ENCODE measurements at regions not wholly inside any gene's neighbourhood (a gene's known extent, or its start where the extent isn't known, plus 50 kb on each side); places are given as distances from the start of the nearest gene placed in this dataset.
"Not testable (repeated sequence)": the region's sequence is repeated elsewhere in the genome, so short reads cannot be mapped to it uniquely, and the experiment has no call there.

DNA sequence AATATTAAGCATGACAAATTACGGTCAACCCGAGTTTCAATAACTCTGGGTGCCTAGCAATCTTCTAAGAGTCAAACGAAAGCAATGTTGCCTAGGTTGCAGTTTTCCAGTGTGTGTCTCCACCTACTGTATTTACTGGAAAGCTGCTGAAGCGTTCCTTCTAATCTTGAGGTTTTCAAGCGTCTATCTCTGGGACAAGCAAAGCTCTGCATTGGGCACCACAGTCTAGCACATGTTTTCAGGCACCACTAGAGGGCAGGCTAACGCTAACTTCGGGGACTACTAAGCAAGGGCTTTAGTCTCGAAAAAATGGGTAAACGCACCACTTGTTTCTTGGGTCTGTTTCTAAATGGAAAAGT is 82.7 kb upstream of the KIF2A start:
- H3K27ac Mint-ChIP-seq = peak overlapping the region in 6 of 8 donors; percentile 33 to 90 (median 74)
- peak; percentile 53 to 87 (median 72) for DNase-seq
- H3K27ac ChIP-seq (ENCODE audit: low read depth, low read length); POLR2A ChIA-PET; H3K9me3 Mint-ChIP-seq; H3K4me3 ChIP-seq (ENCODE audit: low read length); H3K9me3 ChIP-seq (ENCODE audit: low read length); H3K4me1 ChIP-seq (ENCODE audit: insufficient read depth, low read length); H3K36me3 Mint-ChIP-seq; H3K27me3 ChIP-seq (ENCODE audit: insufficient read depth, low read length, poor library complexity, severe bottlenecking); H3K36me3 ChIP-seq (ENCODE audit: insufficient read depth, low read length): not testable (repeated sequence)
- H3K27me3 Mint-ChIP-seq = peaks cover 11 to 17% of the 10 kb centered on the region in 2 donors
- H3K4me1 Mint-ChIP-seq = peaks cover 14 to 17% (median 15%) of the 10 kb centered on the region in 3 donors
- CTCF ChIA-PET = interaction anchor here (0.7 to 2.2 kb wide), 10 partner anchors 32 to 181 kb away, joined by 3 to 21 read pairs (median 8); partner anchors contain the start of genes DIMT1 and KIF2A
- peak overlapping the region; percentile 78 to 94 (median 85) for H3K4me3 Mint-ChIP-seq

- not testable (repeated sequence) for H3K4me3 ChIP-seq (ENCODE audit: low read length)
- POLR2A ChIA-PET = interaction anchor here (0.7 to 1.2 kb wide), 2 partner anchors 80 to 178 kb away, joined by 3 read pairs; partner anchors contain the start of genes DIMT1 and KIF2A
Measured at GRCh38 chr5:62224987-62225601, 80.9 kb upstream of the KIF2A start.

DNA sequence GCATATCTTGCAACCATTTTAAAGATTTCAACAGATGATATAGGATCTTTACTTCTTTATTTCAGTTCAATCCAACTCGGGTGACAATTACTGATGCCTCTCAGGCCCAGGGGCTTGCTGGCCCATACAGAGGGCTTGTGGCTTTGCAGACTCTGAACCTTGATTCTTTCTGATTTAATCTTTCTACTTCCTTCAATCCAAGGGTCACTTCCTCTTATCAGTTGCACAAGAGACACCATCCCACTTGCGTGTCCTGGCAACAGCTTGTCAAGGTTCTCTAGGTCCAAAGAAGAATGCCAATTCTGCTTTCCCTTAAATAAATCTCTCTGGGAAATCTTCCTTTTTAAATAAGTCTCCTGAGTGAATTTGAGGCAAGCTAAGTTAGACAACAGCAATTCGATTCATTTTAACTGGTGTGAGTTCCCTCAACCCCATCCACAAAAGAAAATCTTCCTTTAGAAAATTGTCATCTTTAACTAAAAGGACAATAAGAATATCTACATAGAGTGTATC is 75.1 kb upstream of the KIF2A start:
- H3K36me3 ChIP-seq (ENCODE audit: insufficient read depth, low read length); H3K27me3 ChIP-seq (ENCODE audit: insufficient read depth, low read length, poor library complexity, severe bottlenecking); H3K36me3 Mint-ChIP-seq; H3K27me3 Mint-ChIP-seq; H3K27ac Mint-ChIP-seq; H3K27ac ChIP-seq (ENCODE audit: low read depth, low read length); CTCF ChIA-PET; H3K4me1 ChIP-seq (ENCODE audit: insufficient read depth, low read length); H3K9me3 ChIP-seq (ENCODE audit: low read length); H3K4me3 Mint-ChIP-seq; DNase-seq; H3K4me3 ChIP-seq (ENCODE audit: low read length); H3K4me1 Mint-ChIP-seq; H3K9me3 Mint-ChIP-seq; POLR2A ChIA-PET: not testable (repeated sequence)

More at GRCh38 chr5:62224987-62225601, 80.9 kb upstream of the KIF2A start:
- H3K4me1 ChIP-seq (ENCODE audit: insufficient read depth, low read length); H3K36me3 ChIP-seq (ENCODE audit: insufficient read depth, low read length); H3K36me3 Mint-ChIP-seq; H3K9me3 Mint-ChIP-seq; H3K9me3 ChIP-seq (ENCODE audit: low read length); H3K27me3 Mint-ChIP-seq; H3K27me3 ChIP-seq (ENCODE audit: insufficient read depth, low read length, poor library complexity, severe bottlenecking); H3K27ac ChIP-seq (ENCODE audit: low read depth, low read length): not testable (repeated sequence)
- DNase-seq = peak in 2 of 5 donors; percentile 4 to 26
- H3K27ac Mint-ChIP-seq = peak overlapping the region in 4 of 8 donors; percentile 21 to 85 (median 80)
- peak overlapping the region in 6 of 7 donors; percentile 67 to 94 (median 84) for H3K4me3 Mint-ChIP-seq
- H3K4me1 Mint-ChIP-seq = peaks cover 14 to 17% (median 15%) of the 10 kb centered on the region in 3 donors
- CTCF ChIA-PET = interaction anchor here (0.8 to 2.2 kb wide), 18 partner anchors 8 to 554 kb away, joined by 3 to 21 read pairs (median 5); partner anchors contain the start of genes DIMT1 and KIF2A

DNA sequence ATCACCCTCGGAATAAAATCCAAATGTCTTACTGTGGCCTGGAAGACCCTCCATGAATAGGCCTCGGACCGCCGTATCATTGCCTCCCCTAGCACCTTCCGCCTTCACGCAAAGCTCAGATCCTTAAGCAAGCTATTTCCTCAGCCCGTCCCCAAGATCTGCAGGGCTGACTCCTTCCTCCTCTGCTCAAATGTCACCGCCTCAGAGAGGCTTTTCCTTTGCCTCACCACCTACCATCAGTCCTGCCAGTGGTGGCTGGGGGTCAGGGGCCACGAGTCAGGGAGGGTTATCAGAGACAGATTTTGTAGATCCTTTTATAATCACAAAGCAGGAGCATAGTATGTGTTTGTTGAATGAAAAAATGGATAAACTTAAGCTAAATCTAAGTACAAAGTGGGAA is 74.4 kb upstream of the KIF2A start:
- peak overlapping the region in 1 of 8 donors; percentile 12 for H3K27ac Mint-ChIP-seq
- POLR2A ChIA-PET = no interaction called here

GRCh38 chr5:62232218-62232617 is 73.8 kb upstream of the KIF2A start:
- H3K4me3 ChIP-seq (ENCODE audit: low read length); H3K4me1 Mint-ChIP-seq; H3K27ac ChIP-seq (ENCODE audit: low read depth, low read length); H3K4me1 ChIP-seq (ENCODE audit: insufficient read depth, low read length); H3K36me3 Mint-ChIP-seq; H3K9me3 ChIP-seq (ENCODE audit: low read length); H3K4me3 Mint-ChIP-seq; H3K27me3 Mint-ChIP-seq; H3K27ac Mint-ChIP-seq; H3K27me3 ChIP-seq (ENCODE audit: insufficient read depth, low read length, poor library complexity, severe bottlenecking); H3K36me3 ChIP-seq (ENCODE audit: insufficient read depth, low read length); DNase-seq; H3K9me3 Mint-ChIP-seq: not testable (repeated sequence)
- ChIA-PET POLR2A (interaction anchor here (0.6 kb wide), 1 partner anchor 169 kb away, joined by 6 read pairs; no protein-coding TSS in a partner anchor), CTCF (interaction anchor here (0.6 to 1.4 kb wide), 2 partner anchors 8 to 176 kb away, joined by 3 to 6 read pairs; no protein-coding TSS in a partner anchor)

More for the DNA sequence above, 74.4 kb upstream of the KIF2A start:
- peaks cover 0 to 5% (median 0%) of the 10 kb centered on the region in 3 donors for H3K36me3 Mint-ChIP-seq
- Histone ChIP-seq H3K9me3 (ENCODE audit: low read length) (no peaks in the 10 kb centered on the region), H3K36me3 (ENCODE audit: insufficient read depth, low read length) (no peaks in the 10 kb centered on the region), H3K4me3 (ENCODE audit: low read length) (no peak overlapping the region), H3K27me3 (ENCODE audit: insufficient read depth, low read length, poor library complexity, severe bottlenecking) (no peaks in the 10 kb centered on the region), H3K4me1 (ENCODE audit: insufficient read depth, low read length) (no peaks in the 10 kb centered on the region), H3K27ac (ENCODE audit: low read depth, low read length) (no peak overlapping the region)
- CTCF ChIA-PET = no interaction called here
- no peak for DNase-seq
- peaks cover 1 to 4% of the 10 kb centered on the region in 2 donors for H3K27me3 Mint-ChIP-seq
- no peaks in the 10 kb centered on the region for H3K9me3 Mint-ChIP-seq
- no peaks in the 10 kb centered on the region for H3K4me1 Mint-ChIP-seq
- H3K4me3 Mint-ChIP-seq = no peak overlapping the region

GRCh38 chr5:62233083-62234046 is 72.6 kb upstream of the KIF2A start:
- H3K9me3 Mint-ChIP-seq; H3K27ac ChIP-seq (ENCODE audit: low read depth, low read length); H3K9me3 ChIP-seq (ENCODE audit: low read length); H3K4me1 Mint-ChIP-seq; H3K27me3 Mint-ChIP-seq; POLR2A ChIA-PET; H3K4me3 Mint-ChIP-seq; H3K36me3 Mint-ChIP-seq; H3K4me3 ChIP-seq (ENCODE audit: low read length); DNase-seq; H3K4me1 ChIP-seq (ENCODE audit: insufficient read depth, low read length); H3K36me3 ChIP-seq (ENCODE audit: insufficient read depth, low read length); H3K27me3 ChIP-seq (ENCODE audit: insufficient read depth, low read length, poor library complexity, severe bottlenecking): not testable (repeated sequence)
- H3K27ac Mint-ChIP-seq = peak overlapping the region in 1 of 8 donors; percentile 36
- CTCF ChIA-PET = interaction anchor here (1.4 kb wide), 1 partner anchor 9 kb away, joined by 6 read pairs; no protein-coding TSS in a partner anchor

DNA sequence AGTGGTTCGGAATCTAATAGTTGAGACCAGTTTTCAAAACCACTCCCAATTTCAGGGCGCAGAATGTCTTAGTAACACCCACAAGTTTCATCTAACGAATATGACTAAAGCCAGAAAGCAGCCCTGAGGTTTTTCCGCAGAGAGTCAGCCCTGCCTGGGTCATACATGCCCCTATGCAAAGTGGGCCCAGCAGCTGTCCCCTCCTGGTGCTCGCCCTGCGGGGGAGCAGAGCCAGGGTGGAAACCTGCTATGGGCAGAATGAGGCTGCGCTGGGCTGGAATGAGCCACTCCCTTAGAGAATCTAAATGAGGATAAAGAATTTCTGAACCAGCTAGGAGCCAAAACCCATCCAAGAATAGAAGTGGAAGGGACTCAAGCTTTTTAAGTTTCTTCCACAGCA is 69.4 kb upstream of the KIF2A start:
- H3K27ac Mint-ChIP-seq = peak overlapping the region in 1 of 8 donors; percentile 77

DNA sequence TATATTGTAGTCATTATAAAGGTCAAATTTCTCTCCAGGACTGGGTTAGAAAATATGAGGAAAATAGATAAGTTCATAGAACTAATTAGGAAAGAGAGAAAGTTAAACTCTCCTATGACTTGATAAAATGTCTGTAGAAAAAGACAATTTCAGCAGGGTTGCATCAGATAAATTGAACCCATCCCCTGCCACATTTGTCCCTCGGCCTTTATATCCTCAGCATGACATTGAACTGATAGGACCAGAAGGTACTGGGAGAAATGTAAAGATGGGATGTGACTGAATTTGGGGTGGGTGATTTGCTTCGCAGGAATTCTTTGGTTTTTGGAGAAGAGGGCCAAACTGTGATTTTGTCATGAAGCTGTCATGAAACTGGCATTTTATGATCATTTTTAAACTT is 68.1 kb upstream of the KIF2A start:
- H3K4me1 ChIP-seq (ENCODE audit: insufficient read depth, low read length); H3K27ac ChIP-seq (ENCODE audit: low read depth, low read length); H3K9me3 ChIP-seq (ENCODE audit: low read length); DNase-seq; H3K36me3 Mint-ChIP-seq; H3K36me3 ChIP-seq (ENCODE audit: insufficient read depth, low read length); POLR2A ChIA-PET; H3K4me3 ChIP-seq (ENCODE audit: low read length); CTCF ChIA-PET; H3K27ac Mint-ChIP-seq; H3K4me3 Mint-ChIP-seq; H3K27me3 ChIP-seq (ENCODE audit: insufficient read depth, low read length, poor library complexity, severe bottlenecking); H3K9me3 Mint-ChIP-seq; H3K4me1 Mint-ChIP-seq; H3K27me3 Mint-ChIP-seq: not testable (repeated sequence)

More for the DNA sequence above, 69.4 kb upstream of the KIF2A start:
- H3K4me3 Mint-ChIP-seq; POLR2A ChIA-PET; H3K4me3 ChIP-seq (ENCODE audit: low read length); H3K27me3 Mint-ChIP-seq; H3K36me3 Mint-ChIP-seq; H3K4me1 Mint-ChIP-seq; DNase-seq; H3K27me3 ChIP-seq (ENCODE audit: insufficient read depth, low read length, poor library complexity, severe bottlenecking); H3K4me1 ChIP-seq (ENCODE audit: insufficient read depth, low read length); H3K36me3 ChIP-seq (ENCODE audit: insufficient read depth, low read length); H3K9me3 ChIP-seq (ENCODE audit: low read length); CTCF ChIA-PET; H3K27ac ChIP-seq (ENCODE audit: low read depth, low read length); H3K9me3 Mint-ChIP-seq: not testable (repeated sequence)
